GM18511 (cell line): ENCODE measurements at regions not wholly inside any gene's neighbourhood (a gene's known extent, or its start where the extent isn't known, plus 50 kb on each side); places are given as distances from the start of the nearest gene placed in this dataset.
"Not testable (repeated sequence)": the region's sequence is repeated elsewhere in the genome, so short reads cannot be mapped to it uniquely, and the experiment has no call there.

ENCODE experiments used
- ATAC-seq: cut with Tn5 transposase; IDR thresholded peaks from one replicate; pipeline ENCODE4 v1.9.1; 2021; ENCODE audit warnings: mild to moderate bottlenecking, moderate library complexity; ENCODE audit not compliant: unreplicated experiment

DNA sequence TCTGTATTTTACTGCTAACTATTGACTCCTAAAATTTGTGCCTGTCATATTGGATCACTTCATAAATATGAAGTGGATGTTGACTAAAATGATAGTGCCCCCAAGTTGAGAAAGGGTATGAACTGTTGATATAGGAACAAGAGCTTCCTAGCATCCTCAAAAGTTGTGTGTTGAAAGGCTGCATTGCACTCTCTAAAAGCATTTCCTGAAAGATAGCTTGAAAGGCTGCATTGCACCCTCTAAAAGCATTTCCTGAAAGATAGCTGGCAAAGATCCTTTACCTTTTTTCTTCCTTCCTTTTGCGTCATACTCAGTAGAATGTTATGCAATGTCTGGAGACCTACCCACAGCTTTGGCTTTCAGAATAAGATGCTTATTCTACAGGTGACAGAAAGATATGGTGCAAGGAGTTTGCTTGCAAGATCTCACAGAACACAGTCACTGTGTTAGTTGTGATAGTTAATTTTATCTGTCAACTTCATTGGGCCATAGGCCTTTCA lies 274.6 kb upstream of the GALNTL6 start:
- ATAC-seq: no peak

DNA sequence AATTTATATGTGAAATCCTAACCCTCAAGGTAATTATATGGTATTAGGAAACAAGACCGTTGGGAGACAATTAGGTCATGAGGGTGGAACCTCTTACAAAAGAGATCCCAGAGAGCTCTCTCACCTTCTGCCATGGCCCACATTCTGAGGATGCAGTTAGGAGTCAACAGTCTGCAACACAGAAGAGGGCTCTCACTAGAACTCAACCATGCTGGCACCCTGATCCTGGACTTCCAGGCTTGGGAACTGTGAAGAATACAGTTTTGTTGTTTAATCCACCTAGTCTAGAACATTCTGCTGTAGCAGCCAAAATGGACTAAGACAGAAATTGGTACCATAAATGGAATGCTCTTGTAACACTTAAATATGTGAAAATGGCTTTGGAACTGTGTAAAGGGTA lies 278.8 kb upstream of the GALNTL6 start:
- ATAC-seq: no peak

DNA sequence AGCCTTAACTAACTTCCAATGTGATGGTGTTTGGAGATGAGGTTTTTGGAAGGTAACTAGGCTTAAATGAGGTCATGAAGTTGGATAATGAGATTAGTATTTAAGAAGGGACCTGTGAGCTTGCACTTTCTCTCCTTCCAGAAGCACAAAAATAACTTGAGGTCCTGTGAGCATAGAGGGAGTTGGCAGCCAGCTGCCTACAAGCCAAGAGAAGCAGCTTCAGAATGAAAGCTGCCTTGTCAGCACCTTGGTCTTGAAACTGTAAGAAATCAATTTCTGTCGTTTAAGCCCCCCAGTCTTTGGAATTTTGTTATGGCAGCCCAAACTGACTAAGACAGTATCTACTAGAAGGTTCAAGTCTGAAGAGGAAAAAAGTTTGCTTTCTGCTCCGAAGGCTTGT lies 280.2 kb upstream of the GALNTL6 start:
- ATAC-seq: no peak

DNA sequence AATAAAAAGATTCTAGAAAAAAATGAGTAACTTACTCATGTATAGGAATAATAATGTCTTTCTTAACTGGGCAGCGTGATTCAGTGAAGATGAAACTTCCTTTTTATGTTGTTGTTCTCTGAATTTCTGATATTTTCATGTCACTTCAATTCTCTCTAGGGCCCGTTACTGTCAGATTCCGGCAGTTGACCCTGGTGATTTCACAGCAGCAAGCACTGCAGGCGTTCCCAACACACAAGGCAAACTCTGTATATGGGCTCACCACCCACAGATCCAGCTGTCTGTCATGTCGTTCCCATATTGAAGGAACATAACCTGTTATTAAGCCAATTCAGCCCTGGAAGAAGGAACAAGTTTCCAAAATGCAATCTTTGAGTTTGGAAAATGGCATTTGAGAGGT lies 288.3 kb upstream of the GALNTL6 start:
- no peak for ATAC-seq

DNA sequence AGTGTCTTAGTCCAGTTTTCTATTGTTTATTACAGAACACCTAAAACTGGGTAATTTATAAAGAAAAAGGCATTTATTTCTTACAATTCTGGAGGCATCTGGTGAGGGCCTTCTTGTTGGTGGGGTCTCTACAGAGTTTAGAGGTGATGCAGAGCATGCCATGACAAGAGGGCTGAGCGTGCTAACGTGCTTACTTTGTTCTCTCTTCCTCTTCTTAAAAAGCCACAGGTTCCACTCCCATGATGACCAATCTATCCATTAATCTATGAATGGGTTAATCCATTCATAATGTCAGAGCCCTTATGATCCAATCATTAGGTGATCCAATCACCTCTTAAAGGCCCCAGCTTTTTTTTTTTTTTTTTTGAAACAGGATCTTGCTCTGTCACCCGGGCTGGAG lies 291.5 kb upstream of the GALNTL6 start:
- ATAC-seq: no peak

DNA sequence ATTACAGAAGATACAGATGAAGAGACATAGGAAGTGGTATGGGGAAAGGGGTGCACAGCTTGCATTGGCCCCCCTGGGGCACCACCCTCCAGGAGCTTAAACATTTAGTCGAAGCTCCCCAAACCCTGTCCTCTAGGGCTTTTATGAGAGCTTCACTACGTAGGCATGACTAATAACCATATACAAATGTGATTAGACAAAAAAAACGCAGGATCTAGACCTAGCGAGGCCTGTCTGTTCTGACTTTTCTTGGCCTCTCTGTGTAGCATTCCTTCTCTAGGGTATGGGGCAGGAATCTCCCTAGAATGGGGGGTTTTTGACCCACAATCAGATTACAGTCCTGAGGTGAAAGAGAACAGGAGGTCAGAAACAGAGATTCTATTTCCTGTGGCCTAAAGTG lies 293.7 kb upstream of the GALNTL6 start:
- ATAC-seq: no peak

DNA sequence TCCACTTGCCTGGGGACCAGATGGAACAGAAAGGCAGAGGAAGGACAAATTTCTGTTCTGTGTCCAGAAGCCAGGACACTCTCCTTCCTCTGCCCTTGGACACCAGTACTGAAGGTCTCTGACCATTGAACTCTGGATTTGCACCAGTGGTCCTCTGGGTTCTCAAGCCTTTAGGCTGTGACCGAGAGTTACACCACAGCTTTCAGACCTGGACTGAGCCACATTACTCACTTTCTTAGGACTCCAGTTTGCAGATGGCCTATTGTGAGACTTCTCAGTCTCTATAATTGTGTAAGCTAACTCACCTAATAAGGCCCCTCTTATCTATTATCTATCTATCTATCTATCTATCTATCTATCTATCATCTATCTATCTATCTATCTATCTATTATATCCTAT lies 295.3 kb upstream of the GALNTL6 start:
- ATAC-seq: no peak

DNA sequence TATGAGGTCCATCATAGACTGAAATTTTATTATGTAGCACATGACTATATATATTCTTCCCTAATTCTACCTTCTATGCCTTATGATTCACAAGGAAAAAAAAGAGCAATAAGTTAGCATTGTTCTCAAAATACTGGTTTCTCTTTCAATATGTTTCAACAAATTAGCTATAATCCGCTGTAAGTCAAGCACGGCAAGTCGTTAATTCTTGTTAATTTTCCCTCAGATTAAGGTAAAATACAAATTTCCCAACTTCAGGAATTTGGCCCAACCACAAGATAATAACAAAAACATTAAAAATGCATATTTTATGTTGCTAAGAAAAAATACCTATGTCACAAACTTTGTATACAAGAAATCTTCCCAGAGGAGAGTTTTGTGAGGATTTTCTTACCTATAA lies 296.5 kb upstream of the GALNTL6 start:
- no peak for ATAC-seq

DNA sequence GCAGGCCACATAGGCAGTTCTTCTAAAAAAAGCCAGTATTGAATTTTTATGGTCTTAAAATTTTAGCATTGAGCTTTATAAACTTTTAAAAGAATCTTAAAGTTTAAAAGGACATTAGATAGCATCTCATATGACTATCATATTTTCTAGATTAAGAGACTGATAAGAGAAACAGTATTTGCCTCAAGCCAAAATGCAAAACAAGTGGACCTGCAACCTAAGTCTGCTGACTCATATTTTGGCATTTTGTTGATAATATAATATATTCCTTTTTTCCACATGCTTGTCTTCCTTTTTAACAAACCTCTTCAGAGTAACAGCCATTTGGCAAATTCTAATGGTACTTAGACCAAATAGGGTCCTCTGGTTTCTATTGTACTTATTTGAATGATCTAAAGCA lies 328.5 kb upstream of the GALNTL6 start:
- ATAC-seq: no peak

DNA sequence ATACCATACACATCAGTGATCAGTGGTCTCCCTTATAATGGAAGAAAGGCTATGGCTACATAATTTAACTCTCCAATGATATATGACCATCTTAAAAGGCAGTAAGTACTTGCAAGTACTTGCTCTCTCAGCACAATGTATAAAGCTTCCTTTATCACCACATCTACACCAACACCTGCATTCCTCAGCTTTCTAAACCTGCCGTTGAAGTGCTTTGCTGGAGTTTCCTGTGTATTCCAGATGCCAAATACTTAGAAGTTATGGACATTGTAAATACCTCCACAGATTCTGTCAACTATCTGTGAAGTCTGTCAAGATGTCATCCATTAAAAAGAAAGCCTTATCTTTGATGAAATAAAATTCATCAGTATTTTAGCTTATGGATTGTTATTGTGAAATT lies 335.0 kb upstream of the GALNTL6 start:
- ATAC-seq: no peak

DNA sequence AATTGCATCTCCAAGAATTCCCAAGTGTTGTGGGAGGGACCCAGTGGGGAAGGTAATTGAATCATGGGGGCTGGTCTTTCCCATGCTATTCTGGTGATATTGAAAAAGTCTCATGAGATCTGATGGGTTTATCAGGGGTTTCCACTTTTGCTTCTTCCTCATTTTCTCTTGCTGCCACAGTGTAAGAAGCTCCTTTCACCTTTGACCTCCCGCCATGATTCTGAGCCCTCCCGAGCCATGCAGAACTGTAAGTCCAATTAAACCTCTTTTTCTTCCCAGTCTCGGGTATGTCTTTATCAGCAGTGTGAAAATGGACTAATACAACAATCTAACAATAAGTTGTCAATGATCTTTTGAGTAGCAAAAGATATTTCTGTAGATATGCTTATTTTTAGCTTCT lies 338.1 kb upstream of the GALNTL6 start:
- not testable (repeated sequence) for ATAC-seq

DNA sequence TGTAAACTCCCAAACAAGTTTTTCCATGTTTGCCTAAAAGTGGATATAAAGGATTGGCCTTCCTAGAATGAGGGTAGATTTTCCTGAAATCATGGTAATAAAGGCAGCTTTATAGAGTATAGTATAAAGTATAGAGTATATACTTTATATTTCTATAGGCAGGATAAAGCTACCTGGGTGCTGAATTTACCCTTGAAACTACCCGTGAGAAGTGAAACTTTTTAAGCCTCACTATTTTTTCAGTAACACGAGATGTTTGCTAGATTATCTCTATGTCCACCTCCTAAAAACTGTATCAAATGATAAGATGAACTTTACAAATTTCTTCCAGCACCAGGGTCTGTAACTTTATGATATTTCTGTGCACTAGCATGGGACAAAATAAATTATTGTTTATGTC lies 340.0 kb upstream of the GALNTL6 start:
- ATAC-seq: peak; percentile 81

DNA sequence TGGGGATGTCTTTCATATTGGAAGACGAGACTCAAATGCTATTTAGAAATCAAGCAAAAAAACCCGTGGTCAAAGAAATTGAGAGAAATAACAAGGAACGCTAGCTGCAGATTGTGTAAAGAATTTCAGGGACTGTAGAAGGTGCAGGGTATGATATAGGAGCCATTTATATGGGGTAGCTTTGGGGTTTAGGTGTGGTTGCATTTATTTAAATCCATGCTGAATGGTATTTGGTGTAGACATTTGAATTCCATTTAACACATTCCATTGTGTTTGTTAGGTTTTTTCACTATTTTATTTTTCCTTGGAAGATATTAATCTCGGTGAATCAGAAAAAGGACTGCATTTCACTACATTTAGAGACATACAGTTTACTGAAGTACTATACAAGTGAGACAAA lies 341.0 kb upstream of the GALNTL6 start:
- ATAC-seq: no peak

DNA sequence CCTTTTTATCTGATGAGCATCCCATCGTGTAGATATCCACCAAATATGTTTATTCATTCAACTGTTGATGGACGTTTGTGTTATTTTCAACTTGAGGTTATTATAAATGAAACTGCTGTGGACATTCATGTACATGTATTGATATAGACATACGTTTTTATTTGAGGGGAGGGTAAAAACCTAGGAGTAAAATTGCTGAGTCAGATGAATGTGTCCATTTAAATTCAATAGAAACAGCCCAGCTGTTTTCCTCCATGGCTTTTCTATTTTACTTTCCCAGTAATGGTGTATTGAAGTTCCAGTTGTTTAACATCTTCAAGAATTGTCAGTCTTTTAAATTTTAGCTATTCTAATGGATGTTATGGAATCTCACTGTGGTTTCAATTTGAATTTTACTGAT lies 348.7 kb upstream of the GALNTL6 start:
- ATAC-seq: no peak

DNA sequence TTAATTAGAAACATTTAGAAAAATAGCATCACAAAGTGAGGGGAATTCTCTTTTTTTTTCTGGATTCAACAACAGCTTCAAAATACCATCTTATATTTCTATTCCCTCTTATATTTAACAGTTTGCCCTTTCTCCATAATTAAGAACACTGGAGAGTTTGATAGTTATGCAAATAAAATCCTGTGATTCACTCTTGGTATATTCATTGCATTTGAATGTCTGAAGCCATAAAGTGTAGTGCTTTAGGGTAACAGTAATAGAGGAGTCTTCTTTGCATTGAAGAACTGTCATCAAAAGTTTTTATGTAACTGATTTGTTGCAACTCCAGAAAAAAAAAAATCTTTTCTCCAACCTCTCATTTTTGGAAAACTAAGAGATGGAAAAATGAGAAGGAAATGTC lies 352.0 kb upstream of the GALNTL6 start:
- ATAC-seq: no peak

DNA sequence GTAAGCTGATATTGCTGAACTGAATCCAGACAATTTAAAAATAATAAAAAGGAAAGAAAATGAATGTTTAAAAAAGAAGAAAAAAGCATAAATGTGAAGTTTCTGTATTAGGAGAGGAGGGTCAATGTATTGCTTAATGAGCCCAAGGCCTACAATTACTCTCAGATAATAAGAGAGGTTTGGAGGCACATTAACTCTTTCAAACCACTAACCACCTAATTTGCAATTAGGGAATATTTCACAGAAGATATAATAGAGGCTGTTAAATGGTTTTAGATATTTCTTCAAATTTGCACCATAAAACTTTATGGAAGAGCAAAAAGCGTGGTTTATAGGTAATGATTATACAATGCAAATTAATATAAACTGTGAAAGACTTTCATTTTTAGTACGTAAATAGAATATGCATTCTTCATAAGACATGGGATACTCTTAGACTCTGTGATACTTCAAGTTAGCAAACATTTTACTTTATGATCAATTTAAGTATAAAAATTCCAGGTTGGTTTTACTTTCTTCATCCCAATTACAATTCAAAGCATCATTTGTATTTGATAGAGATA lies 364.2 kb upstream of the GALNTL6 start:
- no peak for ATAC-seq

DNA sequence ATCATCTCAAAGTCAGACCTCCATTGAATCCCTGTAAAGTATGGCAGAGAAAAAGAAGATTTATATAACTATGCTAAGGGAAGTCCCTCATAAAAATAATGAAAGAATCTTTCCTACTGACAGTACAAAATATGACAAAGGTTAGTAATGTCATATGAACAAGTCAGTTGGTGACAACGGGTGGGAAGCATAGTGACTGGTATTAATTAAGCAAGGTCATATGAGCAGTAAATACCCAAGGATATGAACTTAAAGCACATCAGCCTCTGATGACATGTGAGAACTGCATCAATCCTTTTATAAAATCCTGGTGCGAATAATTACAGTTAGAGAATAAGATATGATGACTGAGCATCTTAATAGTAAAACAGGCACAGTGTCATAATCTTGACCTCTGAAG lies 364.8 kb upstream of the GALNTL6 start:
- ATAC-seq: no peak

DNA sequence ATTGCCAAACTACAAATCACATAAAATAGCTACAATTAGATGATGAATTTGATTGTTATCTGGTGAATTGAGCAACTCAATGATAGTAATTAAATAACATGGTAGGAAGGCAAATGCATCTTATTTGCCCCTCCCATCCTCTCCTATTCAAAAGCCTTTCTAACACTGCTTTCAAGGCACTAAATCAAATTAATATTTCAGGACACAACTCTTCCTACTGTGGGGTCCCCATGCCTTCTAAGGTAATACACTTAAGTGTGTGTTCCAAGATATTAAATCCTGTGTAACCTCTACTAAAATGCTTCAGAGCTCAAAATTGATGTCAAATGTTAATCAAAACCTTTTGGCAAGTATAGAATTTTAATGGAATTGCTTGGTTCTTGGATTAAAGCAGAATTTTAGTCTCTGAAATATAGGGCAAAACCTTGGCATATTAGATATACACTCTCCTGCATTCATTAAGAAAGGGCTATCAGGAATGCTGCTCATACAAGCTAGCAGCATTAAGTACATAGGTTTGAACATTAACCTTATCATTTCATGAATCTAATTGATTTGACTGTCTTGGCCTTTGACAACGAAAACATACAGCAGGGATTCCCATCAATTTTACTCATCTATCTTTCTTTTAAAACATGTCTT lies 371.8 kb upstream of the GALNTL6 start:
- no peak for ATAC-seq

DNA sequence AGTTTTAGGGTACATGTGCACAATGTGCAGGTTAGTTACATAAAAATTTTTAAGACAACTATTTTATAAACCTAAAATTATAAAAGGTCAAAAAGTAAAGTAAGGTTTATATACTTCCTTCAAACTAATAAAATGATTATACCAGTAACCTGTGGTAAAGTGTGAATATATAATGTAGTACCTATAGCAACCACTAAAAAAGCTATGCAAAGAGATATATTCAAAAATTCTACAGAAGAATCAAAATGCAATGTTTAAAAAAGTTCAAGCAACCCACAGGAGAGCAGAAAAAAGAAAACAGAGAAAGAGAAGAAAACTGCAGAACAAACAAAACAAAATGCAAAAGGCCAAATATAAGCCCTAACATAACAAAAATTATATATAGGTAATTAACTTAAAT lies 379.5 kb upstream of the GALNTL6 start:
- ATAC-seq: no peak

DNA sequence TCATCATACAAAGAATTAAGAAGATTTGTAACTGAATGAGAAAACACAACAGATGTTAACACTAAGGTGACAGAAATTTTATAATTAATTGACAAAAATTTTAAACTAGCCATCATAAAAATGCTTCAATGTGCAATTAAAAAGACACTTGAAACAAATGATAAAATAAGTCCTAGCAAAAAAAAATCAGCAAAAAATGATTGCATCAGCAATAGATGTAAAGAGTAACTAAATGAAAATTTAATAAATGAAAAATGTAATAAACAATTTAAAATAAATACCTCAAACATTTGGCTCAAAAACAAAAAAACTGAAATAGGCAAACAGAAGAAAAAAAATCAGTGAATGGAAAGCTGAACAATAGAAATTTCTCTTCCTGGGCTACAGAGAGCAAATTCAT lies 380.7 kb upstream of the GALNTL6 start:
- ATAC-seq: no peak

DNA sequence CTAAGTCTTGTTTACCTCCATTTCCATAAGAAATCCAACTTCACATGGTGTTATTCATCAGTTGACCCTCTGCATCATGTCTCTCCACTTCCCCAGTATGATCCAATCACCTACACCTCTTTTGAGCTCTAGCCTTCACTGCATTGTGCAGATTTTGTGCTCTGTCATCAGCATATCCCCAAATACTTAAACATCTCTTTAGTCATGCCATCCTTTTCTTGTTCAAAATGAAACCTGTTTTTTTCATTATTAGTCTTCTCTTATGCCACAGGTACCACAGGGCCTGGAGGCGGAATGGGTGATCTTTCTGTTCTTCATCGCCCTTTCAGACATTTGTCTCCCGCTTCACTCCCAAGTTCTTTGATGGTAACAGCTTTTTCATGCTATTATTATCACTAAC lies 382.7 kb upstream of the GALNTL6 start:
- peak; percentile 83 for ATAC-seq

DNA sequence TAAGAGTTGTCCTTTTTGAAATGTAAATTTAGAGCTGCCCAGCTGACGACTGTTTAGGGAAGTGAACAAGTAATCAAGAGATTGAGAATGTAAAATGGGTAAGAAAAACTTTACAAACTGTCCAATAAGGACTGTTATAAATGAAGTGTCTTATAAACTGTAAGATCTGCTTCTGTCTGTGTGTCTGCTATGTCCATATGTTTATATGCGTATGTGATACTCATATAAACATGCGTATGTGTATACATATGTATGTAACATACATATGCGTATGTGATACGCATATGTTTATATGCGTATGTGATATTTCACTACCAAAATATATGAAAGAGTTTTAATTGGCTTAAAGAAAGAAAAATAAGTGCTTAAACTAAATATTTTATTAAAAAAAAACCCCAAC lies 416.0 kb upstream of the GALNTL6 start:
- no peak for ATAC-seq

DNA sequence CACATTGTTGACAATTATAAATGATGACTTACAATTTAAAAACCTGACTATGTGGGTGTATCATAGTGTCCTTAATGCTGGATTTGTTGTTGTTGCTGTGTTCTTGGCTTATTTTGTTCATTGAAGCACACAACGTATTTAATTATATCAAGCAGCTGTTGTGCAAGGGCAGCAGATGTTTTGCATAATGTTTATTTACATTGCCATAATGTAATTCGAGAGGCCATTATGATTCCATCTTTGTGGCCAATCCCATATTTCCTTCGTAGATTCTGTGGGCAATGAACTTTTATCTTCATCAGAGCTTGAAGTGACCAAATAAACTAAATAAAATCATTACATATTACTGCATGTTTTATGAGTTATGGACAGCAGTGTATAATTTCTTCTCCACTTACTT lies 422.6 kb upstream of the GALNTL6 start:
- ATAC-seq: no peak
